Activated CD8-positive, alpha-beta memory T cell treated with anti-CD3 and anti-CD28 coated beads for 4 hours (primary cell): ENCODE measurements at regions not wholly inside any gene's neighbourhood (a gene's known extent, or its start where the extent isn't known, plus 50 kb on each side); places are given as distances from the start of the nearest gene placed in this dataset.

Experiments used
- DNase-seq, 2 donors: peaks; one replicate each; pipeline ENCODE4 v3.0.0-alpha.2; 2020; ENCODE audit warnings: low read depth in 2 of 2

GRCh38 chr12:124504273-124505000 lies 63.0 kb downstream of the NCOR2 start:
- DNase-seq, result no peak

- no peak for DNase-seq
Measured at GRCh38 chr12:124503305-124503704, 64.1 kb downstream of the NCOR2 start.

GRCh38 chr12:124502379-124502778 lies 65.0 kb downstream of the NCOR2 start:
- no peak for DNase-seq

GRCh38 chr12:124501827-124502226 lies 65.6 kb downstream of the NCOR2 start:
- DNase-seq, result no peak

GRCh38 chr12:124501112-124501561 lies 66.3 kb downstream of the NCOR2 start:
- DNase-seq, result no peak

GRCh38 chr12:124499898-124500244 lies 67.5 kb downstream of the NCOR2 start:
- DNase-seq, result no peak

GRCh38 chr12:124499190-124499753 lies 68.1 kb downstream of the NCOR2 start:
- no peak for DNase-seq

GRCh38 chr12:124498275-124499189 lies 68.9 kb downstream of the NCOR2 start:
- DNase-seq, result no peak

- no peak for DNase-seq
Measured at GRCh38 chr12:124497658-124498057, 69.8 kb downstream of the NCOR2 start.

- no peak for DNase-seq
Measured at GRCh38 chr12:124497039-124497438, 70.4 kb downstream of the NCOR2 start.

GRCh38 chr12:124496584-124496983 lies 70.8 kb downstream of the NCOR2 start:
- DNase-seq, result no peak

GRCh38 chr12:124495194-124495983 lies 72.0 kb downstream of the NCOR2 start:
- no peak for DNase-seq

- DNase-seq, result no peak
Measured at GRCh38 chr12:124494751-124495129, 72.7 kb downstream of the NCOR2 start.

- peak; percentile 10 to 25 for DNase-seq
Measured at GRCh38 chr12:124493809-124494750, 73.3 kb downstream of the NCOR2 start.

GRCh38 chr12:124492879-124493808 lies 74.3 kb downstream of the NCOR2 start:
- no peak for DNase-seq

GRCh38 chr12:124491856-124492420 lies 75.5 kb downstream of the NCOR2 start:
- no peak for DNase-seq

GRCh38 chr12:124491310-124491709 lies 76.1 kb downstream of the NCOR2 start:
- no peak for DNase-seq

GRCh38 chr12:124490584-124491305 lies 76.7 kb downstream of the NCOR2 start:
- DNase-seq, result no peak
